Hematopoietic multipotent progenitor cell treated with erythropoietin and hydrocortisone succinate and interleukin-3 and kit ligand, for 15 days (in vitro differentiated cells): ENCODE measurements at regions not wholly inside any gene's neighbourhood (a gene's known extent, or its start where the extent isn't known, plus 50 kb on each side); places are given as distances from the start of the nearest gene placed in this dataset.

Experiments
- DNase-seq: peaks from one replicate; pipeline ENCODE4 v3.0.0-alpha.2; 2015; ENCODE audit warnings: low spot score

GRCh38 chr2:238790126-238790832, 57.6 kb upstream of the TWIST2 start:
- no peak for DNase-seq

GRCh38 chr2:238790833-238791230, 57.1 kb upstream of the TWIST2 start:
- no peak for DNase-seq

GRCh38 chr2:238791354-238791753, 56.5 kb upstream of the TWIST2 start:
- no peak for DNase-seq

- no peak for DNase-seq
Measured at GRCh38 chr2:238793306-238793705, 54.6 kb upstream of the TWIST2 start.

GRCh38 chr2:238793801-238794449, 54.0 kb upstream of the TWIST2 start:
- DNase-seq = no peak

GRCh38 chr2:238796223-238796885, 51.5 kb upstream of the TWIST2 start:
- no peak for DNase-seq

- no peak for DNase-seq
Measured at GRCh38 chr2:238797537-238797936, 50.3 kb upstream of the TWIST2 start.
